Psoas muscle (tissue), 7 donors: ENCODE measurements at regions not wholly inside any gene's neighbourhood (a gene's known extent, or its start where the extent isn't known, plus 50 kb on each side); places are given as distances from the start of the nearest gene placed in this dataset.
"Not testable (repeated sequence)": the region's sequence is repeated elsewhere in the genome, so short reads cannot be mapped to it uniquely, and the experiment has no call there.

Experiments used
- ATAC-seq, 4 donors: fragments of 200-7000 bp; cut with Tn5 transposase; one replicate each; pipeline ENCODE4 v1.9.1; 2020; ENCODE audit warnings: moderate library complexity in 3 of 4, mild to moderate bottlenecking in 2 of 4
- DNase-seq, 2 donors: peaks; one replicate each; pipeline ENCODE4 v3.0.0-alpha.2; 2020
- H3K27ac ChIP-seq: fragments of 200-600 bp; one replicate; pipeline ENCODE4 v1.8.0; 2022
- H3K27me3 ChIP-seq, 3 donors: fragments of 200-600 bp in 1 of 3; one replicate each; pipeline versions ENCODE4 v1.6.1 to v1.8.0; 2013 to 2022; ENCODE audit warnings: low read length in 2 of 3, mild to moderate bottlenecking in 2 of 3, moderate library complexity in 1 of 3; ENCODE audit not compliant: insufficient read depth in 3 of 3
- H3K36me3 ChIP-seq, 2 donors: fragments of 200-600 bp in 1 of 2; one replicate each; pipeline versions ENCODE4 v1.6.1 to v1.8.0; 2013 to 2022; ENCODE audit warnings: low read depth in 1 of 2, mild to moderate bottlenecking in 1 of 2, moderate library complexity in 1 of 2; ENCODE audit not compliant: insufficient read depth in 1 of 2
- H3K4me1 ChIP-seq: fragments of 200-600 bp; one replicate; pipeline ENCODE4 v1.8.0; 2022
- H3K4me3 ChIP-seq: fragments of 200-600 bp; one replicate; pipeline ENCODE4 v1.8.0; 2022; ENCODE audit warnings: mild to moderate bottlenecking
- H3K9me3 ChIP-seq: fragments of 200-600 bp; one replicate; pipeline ENCODE4 v1.8.0; 2022
- CTCF ChIP-seq: fragments of 200-600 bp; IDR thresholded peaks from one replicate; pipeline ENCODE4 v1.8.0; 2022; ENCODE audit warnings: antibody characterized with exemption
- WGBS, 3 donors: extraction: QIAGEN DNeasy Blood & Tissue Kit; methylation state at CpG; one replicate each; pipeline versions ENCODE4 v1.1.6 to v1.1.7; 2013; 5-methylcytosine and 5-hydroxymethylcytosine counted together
- intact Hi-C, 2 donors: fragments of 100-400 bp; cut with DNase I; formaldehyde crosslinking; loops; one replicate each; pipeline versions ENCODE4 v1.11.0 to v1.14.2; 2022
- donor health status: healthy with polysubstance abuse.
- donor health status: DM: no; HTN: no; CAD: no; lungs with moderate emphysema.
- donor health status: Bipolar disorder and iron deficiency.
- donor health status: healthy.
- donor health status: DM: yes; HTN: yes; CAD: no.
- donor health status: DM: no; HTN: no; CAD: no.
- donor health status: DM: yes; HTN: yes; CAD: no.

GRCh38 chrX:140157611-140158010 lies 192.3 kb upstream of the CXorf66 start:
- Histone ChIP-seq H3K27ac (no peak overlapping the region), H3K27me3 (peaks cover 0 to 4% (median 0%) of the 10 kb centered on the region in 3 donors), H3K9me3 (no peaks in the 10 kb centered on the region), H3K4me1 (no peaks in the 10 kb centered on the region), H3K4me3 (no peak overlapping the region), H3K36me3 (no peaks in the 10 kb centered on the region)
- intact Hi-C loops, result no loop called here
- no peak for ATAC-seq
- TF ChIP-seq CTCF, result no peak
- no peak for DNase-seq
- WGBS, 3 donors, result 45 to 57% (median 49%) methylated on average over 4 of the region's 4 CpGs

- Histone ChIP-seq H3K4me3 (no peak overlapping the region), H3K4me1 (no peaks in the 10 kb centered on the region)
These were observed 191.8 kb upstream of the CXorf66 start for GRCh38 chrX:140157143-140157542.

GRCh38 chrX:140151316-140151715 lies 186.0 kb upstream of the CXorf66 start:
- no peak for TF ChIP-seq CTCF
- no peaks in the 10 kb centered on the region for H3K4me1 ChIP-seq
- H3K27me3 ChIP-seq, result no peaks in the 10 kb centered on the region
- ATAC-seq (no peak), DNase-seq (no peak)
- H3K9me3 ChIP-seq, result no peaks in the 10 kb centered on the region
- no peak overlapping the region for H3K4me3 ChIP-seq
- H3K36me3 ChIP-seq, result no peaks in the 10 kb centered on the region
- H3K27ac ChIP-seq, result no peak overlapping the region
- intact Hi-C loops, result no loop called here
- WGBS, 3 donors, result 81 to 95% (median 82%) methylated on average over 3 to 4 of the region's 4 CpGs

More at GRCh38 chrX:140157143-140157542, 191.8 kb upstream of the CXorf66 start:
- H3K27me3 ChIP-seq, result peaks cover 0 to 4% (median 0%) of the 10 kb centered on the region in 3 donors
- no peak for TF ChIP-seq CTCF
- intact Hi-C loops, result no loop called here
- H3K36me3 ChIP-seq, result no peaks in the 10 kb centered on the region
- no peak for DNase-seq
- H3K9me3 ChIP-seq, result no peaks in the 10 kb centered on the region
- 53 to 71% (median 66%) methylated on average over 2 of the region's 2 CpGs for WGBS, 3 donors
- H3K27ac ChIP-seq, result no peak overlapping the region
- ATAC-seq, result no peak

- no peak for DNase-seq
- no peak overlapping the region for H3K27ac ChIP-seq
- no peaks in the 10 kb centered on the region for H3K9me3 ChIP-seq
- H3K27me3 ChIP-seq, result no peaks in the 10 kb centered on the region
- H3K36me3 ChIP-seq, result no peaks in the 10 kb centered on the region
- intact Hi-C loops, result no loop called here
- H3K4me1 ChIP-seq, result no peaks in the 10 kb centered on the region
- H3K4me3 ChIP-seq, result no peak overlapping the region
- TF ChIP-seq CTCF, result no peak
- no peak for ATAC-seq
These were observed 184.4 kb upstream of the CXorf66 start for GRCh38 chrX:140149761-140150160.

GRCh38 chrX:140141444-140142029 lies 176.2 kb upstream of the CXorf66 start:
- H3K9me3 ChIP-seq, result peaks cover 1% of the 10 kb centered on the region
- H3K27me3 ChIP-seq, result peaks cover 0 to 3% (median 0%) of the 10 kb centered on the region in 3 donors
- no peak overlapping the region for H3K27ac ChIP-seq
- TF ChIP-seq CTCF, result peak; percentile 58
- no peak for DNase-seq
- H3K4me3 ChIP-seq, result no peak overlapping the region
- intact Hi-C loops, result loop anchor here in 1 of 2 donors (5.0 kb wide), 1 partner anchor 84 kb away; no protein-coding TSS in a partner anchor
- H3K36me3 ChIP-seq, result no peaks in the 10 kb centered on the region
- no peaks in the 10 kb centered on the region for H3K4me1 ChIP-seq
- 5 to 10% (median 6%) methylated on average over 5 of the region's 5 CpGs for WGBS, 3 donors
- no peak for ATAC-seq

- DNase-seq, H3K36me3 ChIP-seq, H3K4me1 ChIP-seq, H3K4me3 ChIP-seq, H3K27me3 ChIP-seq, H3K9me3 ChIP-seq, ATAC-seq, H3K27ac ChIP-seq: not testable (repeated sequence)
- WGBS, 3 donors, result 87 to 95% (median 90%) methylated on average over 8 to 9 of the region's 9 CpGs
- intact Hi-C loops, result loop anchor here in 1 of 2 donors (5.0 kb wide), 1 partner anchor 66 kb away; no protein-coding TSS in a partner anchor
These were observed 173.2 kb upstream of the CXorf66 start for GRCh38 chrX:140138492-140138891.

GRCh38 chrX:140138065-140138464 lies 172.7 kb upstream of the CXorf66 start:
- H3K9me3 ChIP-seq, H3K27ac ChIP-seq, H3K36me3 ChIP-seq, H3K27me3 ChIP-seq, H3K4me3 ChIP-seq, ATAC-seq, DNase-seq, H3K4me1 ChIP-seq: not testable (repeated sequence)
- intact Hi-C loops, result loop anchor here in 1 of 2 donors (5.0 kb wide), 1 partner anchor 66 kb away; no protein-coding TSS in a partner anchor
- WGBS, 3 donors, result 58 to 91% methylated on average over 1 of the region's 3 CpGs; no CpG with 5 or more reads in 1 of the 3 donors
